Hepatocyte (in vitro differentiated cells): ENCODE measurements at regions not wholly inside any gene's neighbourhood (a gene's known extent, or its start where the extent isn't known, plus 50 kb on each side); places are given as distances from the start of the nearest gene placed in this dataset.

Source experiments
- DNase-seq: peaks from one replicate; pipeline ENCODE4 v3.0.0-alpha.2; 2016; ENCODE audit warnings: low spot score
- H2AFZ ChIP-seq: fragments of 200-600 bp; sonication (generic); 2 replicates; pipeline ENCODE4 v1.6.0; 2016; ENCODE audit warnings: antibody characterized with exemption, mild to moderate bottlenecking
- H3K27ac ChIP-seq: fragments of 200-600 bp; sonication (generic); 2 replicates; pipeline ENCODE4 v1.5.1; 2016; ENCODE audit warnings: mild to moderate bottlenecking
- H3K27me3 ChIP-seq: fragments of 200-600 bp; sonication (generic); 2 replicates; pipeline ENCODE4 v1.6.1; 2016
- H3K36me3 ChIP-seq: fragments of 200-600 bp; sonication (generic); replicated peaks from 2 replicates; pipeline ENCODE4 v1.5.1; 2016; ENCODE audit warnings: low read depth; ENCODE audit not compliant: insufficient read depth
- H3K4me1 ChIP-seq: fragments of 200-600 bp; sonication (generic); 2 replicates; pipeline ENCODE4 v1.5.1; 2016; ENCODE audit warnings: mild to moderate bottlenecking, moderate library complexity; ENCODE audit not compliant: insufficient read depth
- H3K4me2 ChIP-seq: fragments of 200-600 bp; sonication (generic); 2 replicates; pipeline ENCODE4 v1.6.0; 2016
- H3K4me3 ChIP-seq: fragments of 200-600 bp; sonication (generic); 2 replicates; pipeline ENCODE4 v1.5.1; 2016; ENCODE audit warnings: mild to moderate bottlenecking
- H3K79me2 ChIP-seq: fragments of 200-600 bp; sonication (generic); 2 replicates; pipeline ENCODE4 v1.6.0; 2017; ENCODE audit warnings: mild to moderate bottlenecking
- H3K9me2 ChIP-seq: fragments of 200-600 bp; sonication (generic); replicated peaks from 2 replicates; pipeline ENCODE4 v1.6.0; 2017; ENCODE audit warnings: mild to moderate bottlenecking; ENCODE audit not compliant: insufficient read depth
- H3K9me3 ChIP-seq: fragments of 200-600 bp; sonication (generic); 2 replicates; pipeline ENCODE4 v1.5.1; 2016; ENCODE audit warnings: low read depth, mild to moderate bottlenecking
- H4K20me1 ChIP-seq: fragments of 200-600 bp; sonication (generic); 2 replicates; pipeline ENCODE4 v1.6.0; 2016; ENCODE audit warnings: mild to moderate bottlenecking; ENCODE audit not compliant: insufficient read depth, poor library complexity, severe bottlenecking
- CTCF ChIP-seq: fragments of 200-600 bp; sonication (generic); IDR thresholded peaks from 2 replicates; pipeline ENCODE4 v1.5.1; 2016; ENCODE audit warnings: antibody characterized with exemption, mild to moderate bottlenecking; ENCODE audit not compliant: poor library complexity
- EZH2 ChIP-seq: fragments of 200-600 bp; sonication (generic); IDR thresholded peaks from 2 replicates; pipeline ENCODE4 v1.6.1; 2016; ENCODE audit warnings: antibody characterized with exemption, mild to moderate bottlenecking, borderline replicate concordance
- EZH2phosphoT487 ChIP-seq: fragments of 200-600 bp; sonication (generic); IDR thresholded peaks from one replicate; pipeline ENCODE4 v1.6.1; 2018; ENCODE audit warnings: antibody characterized with exemption, mild to moderate bottlenecking, low read depth, moderate library complexity; ENCODE audit not compliant: unreplicated experiment, severe bottlenecking
- WGBS: methylation state at CpG from one replicate; pipeline ENCODE4 v1.1.6; 2016; ENCODE audit warnings: low lambda C conversion rate; ENCODE audit errors: missing lambda C conversion rate; 5-methylcytosine and 5-hydroxymethylcytosine counted together

- no peak for TF ChIP-seq EZH2phosphoT487
- TF ChIP-seq EZH2: no peak
- no peak for TF ChIP-seq CTCF
- Histone ChIP-seq H3K79me2 (no peaks in the 10 kb centered on the region), H4K20me1 (no peaks in the 10 kb centered on the region), H3K9me2 (no peaks in the 10 kb centered on the region), H3K4me2 (no peak overlapping the region), H3K4me3 (no peak overlapping the region), H3K27ac (no peak overlapping the region), H3K27me3 (no peaks in the 10 kb centered on the region), H3K4me1 (no peaks in the 10 kb centered on the region), H3K36me3 (no peaks in the 10 kb centered on the region), H3K9me3 (no peaks in the 10 kb centered on the region), H2AFZ (no peak overlapping the region)
- WGBS: 48% methylated on average over 2 of the region's 2 CpGs
- DNase-seq: no peak
Observed at GRCh38 chr6:18883268-18883667, 496.1 kb downstream of the RNF144B start.

- Histone ChIP-seq H3K27me3 (no peaks in the 10 kb centered on the region), H3K4me2 (no peak overlapping the region), H4K20me1 (no peaks in the 10 kb centered on the region), H3K9me3 (no peaks in the 10 kb centered on the region), H3K36me3 (no peaks in the 10 kb centered on the region), H3K79me2 (no peaks in the 10 kb centered on the region), H3K4me1 (no peaks in the 10 kb centered on the region), H3K9me2 (no peaks in the 10 kb centered on the region), H3K27ac (no peak overlapping the region), H2AFZ (no peak overlapping the region), H3K4me3 (no peak overlapping the region)
- no peak for TF ChIP-seq CTCF
- TF ChIP-seq EZH2phosphoT487: no peak
- no peak for TF ChIP-seq EZH2
- 88% methylated on average over 3 of the region's 3 CpGs for WGBS
- no peak for DNase-seq
Observed at GRCh38 chr6:18883851-18884250, 496.7 kb downstream of the RNF144B start.

- 31% methylated on average over 7 of the region's 7 CpGs for WGBS
- DNase-seq: peak; percentile 8
- no peak overlapping the region for H3K4me3 ChIP-seq
Observed at GRCh38 chr6:18893540-18894269, 506.6 kb downstream of the RNF144B start.

More at GRCh38 chr6:18893540-18894269, 506.6 kb downstream of the RNF144B start:
- no peaks in the 10 kb centered on the region for H3K9me3 ChIP-seq
- no peaks in the 10 kb centered on the region for H3K27me3 ChIP-seq
- H3K9me2 ChIP-seq: no peaks in the 10 kb centered on the region
- H3K4me2 ChIP-seq: no peak overlapping the region
- H2AFZ ChIP-seq: peak overlapping the region; percentile 20
- no peaks in the 10 kb centered on the region for H3K79me2 ChIP-seq
- TF ChIP-seq CTCF (no peak), EZH2 (no peak), EZH2phosphoT487 (no peak)
- no peaks in the 10 kb centered on the region for H4K20me1 ChIP-seq
- H3K36me3 ChIP-seq: no peaks in the 10 kb centered on the region
- peaks cover 13% of the 10 kb centered on the region for H3K4me1 ChIP-seq
- no peak overlapping the region for H3K27ac ChIP-seq
